DOHH2 (cell line): ENCODE measurements at regions not wholly inside any gene's neighbourhood (a gene's known extent, or its start where the extent isn't known, plus 50 kb on each side); places are given as distances from the start of the nearest gene placed in this dataset.

Experiments
- CTCF ChIP-seq: fragments of 200-600 bp; sonication (generic); IDR thresholded peaks from one replicate; pipeline ENCODE4 v1.5.1; 2014; ENCODE audit warnings: antibody characterized with exemption, mild to moderate bottlenecking, low read depth, low read length; ENCODE audit not compliant: poor library complexity, severe bottlenecking
- EZH2phosphoT487 ChIP-seq: fragments of 200-600 bp; sonication (generic); IDR thresholded peaks from 2 replicates; pipeline ENCODE4 v1.6.1; 2017; ENCODE audit warnings: borderline replicate concordance, mild to moderate bottlenecking, antibody characterized with exemption, low read length, moderate library complexity, mixed read lengths

GRCh38 chr6:156674197-156674596 is 103.0 kb upstream of the ARID1B start:
- TF ChIP-seq CTCF = no peak
- TF ChIP-seq EZH2phosphoT487 = no peak
